ENCODE measurements at regions not wholly inside any gene's neighbourhood (a gene's known extent, or its start where the extent isn't known, plus 50 kb on each side); places are given as distances from the start of the nearest gene placed in this dataset.

DNA sequence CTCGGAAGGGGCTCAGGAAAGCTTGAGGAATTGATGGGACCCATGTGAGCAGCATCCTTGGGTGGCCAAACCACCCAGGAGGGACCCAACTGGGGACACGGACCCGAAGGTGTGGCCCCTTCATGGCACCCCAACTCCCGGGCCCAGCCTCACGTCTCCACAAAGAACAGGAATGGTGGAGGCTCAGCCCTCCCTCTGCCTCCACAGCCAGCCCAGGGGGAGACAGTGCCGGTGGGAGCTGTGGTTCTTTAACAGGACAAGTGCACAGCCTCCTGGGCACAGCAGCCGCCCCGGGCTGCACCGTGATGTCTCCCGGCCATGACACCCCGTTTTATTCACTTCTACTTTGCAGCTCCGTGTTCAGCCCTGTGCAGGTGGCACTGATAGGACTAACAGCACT lies 587.2 kb downstream of the BRD1 start:
- no peak for DNase-seq

DNA sequence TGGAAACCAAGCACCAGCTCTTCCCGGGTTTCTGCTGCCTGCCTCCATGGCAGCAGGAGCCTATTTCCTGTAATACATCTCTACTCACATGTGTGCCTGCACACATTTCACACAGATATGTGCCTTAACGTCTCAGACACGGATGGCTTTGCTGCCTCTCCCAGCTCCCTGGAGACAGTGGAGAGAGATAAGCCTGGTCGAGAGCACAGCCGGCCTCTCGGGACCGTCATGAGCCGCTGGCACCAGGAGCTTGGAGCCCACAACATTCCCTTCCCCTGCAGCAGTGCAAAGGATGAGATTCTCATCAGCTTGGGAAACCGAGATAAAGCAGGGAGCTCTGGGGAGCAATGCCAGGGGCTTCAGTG lies 587.7 kb downstream of the BRD1 start:
- no peak for DNase-seq

DNA sequence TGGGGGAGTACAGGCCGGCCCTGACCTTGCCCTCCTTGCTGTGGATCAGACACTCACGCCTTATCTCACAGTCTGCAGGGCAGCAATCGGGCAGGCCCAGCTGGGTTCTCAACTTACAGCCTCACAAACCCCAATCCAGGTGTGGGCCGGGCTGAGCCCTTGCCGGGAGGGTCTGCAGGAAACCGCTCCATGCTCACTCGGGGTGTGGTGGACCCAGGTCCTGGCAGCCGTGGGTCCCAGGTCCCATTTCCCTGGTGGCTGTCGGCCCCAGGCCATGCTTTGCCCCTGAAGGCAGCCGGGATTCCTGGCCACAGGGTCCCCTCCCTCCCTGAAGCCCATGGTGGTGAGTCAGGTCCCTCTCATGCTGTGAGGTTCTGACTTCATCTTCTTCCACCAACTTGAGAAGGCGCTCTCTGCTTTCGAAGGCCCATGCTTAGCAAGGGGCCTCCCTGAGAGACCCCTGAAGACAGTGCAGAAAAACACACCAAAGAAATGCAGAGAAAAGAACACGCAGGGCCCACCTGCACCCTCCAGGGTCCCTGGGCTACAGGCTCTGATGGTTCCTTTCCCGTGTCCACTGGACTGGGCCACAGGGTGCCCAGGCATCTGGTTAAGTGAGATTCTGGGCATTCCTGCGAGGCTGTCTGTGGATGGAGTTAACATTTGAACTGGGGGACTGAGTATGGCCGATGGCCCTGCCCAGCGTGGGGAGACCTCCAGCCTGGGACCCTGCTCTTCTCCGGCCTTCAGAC lies 588.2 kb downstream of the BRD1 start:
- no peak for DNase-seq

DNA sequence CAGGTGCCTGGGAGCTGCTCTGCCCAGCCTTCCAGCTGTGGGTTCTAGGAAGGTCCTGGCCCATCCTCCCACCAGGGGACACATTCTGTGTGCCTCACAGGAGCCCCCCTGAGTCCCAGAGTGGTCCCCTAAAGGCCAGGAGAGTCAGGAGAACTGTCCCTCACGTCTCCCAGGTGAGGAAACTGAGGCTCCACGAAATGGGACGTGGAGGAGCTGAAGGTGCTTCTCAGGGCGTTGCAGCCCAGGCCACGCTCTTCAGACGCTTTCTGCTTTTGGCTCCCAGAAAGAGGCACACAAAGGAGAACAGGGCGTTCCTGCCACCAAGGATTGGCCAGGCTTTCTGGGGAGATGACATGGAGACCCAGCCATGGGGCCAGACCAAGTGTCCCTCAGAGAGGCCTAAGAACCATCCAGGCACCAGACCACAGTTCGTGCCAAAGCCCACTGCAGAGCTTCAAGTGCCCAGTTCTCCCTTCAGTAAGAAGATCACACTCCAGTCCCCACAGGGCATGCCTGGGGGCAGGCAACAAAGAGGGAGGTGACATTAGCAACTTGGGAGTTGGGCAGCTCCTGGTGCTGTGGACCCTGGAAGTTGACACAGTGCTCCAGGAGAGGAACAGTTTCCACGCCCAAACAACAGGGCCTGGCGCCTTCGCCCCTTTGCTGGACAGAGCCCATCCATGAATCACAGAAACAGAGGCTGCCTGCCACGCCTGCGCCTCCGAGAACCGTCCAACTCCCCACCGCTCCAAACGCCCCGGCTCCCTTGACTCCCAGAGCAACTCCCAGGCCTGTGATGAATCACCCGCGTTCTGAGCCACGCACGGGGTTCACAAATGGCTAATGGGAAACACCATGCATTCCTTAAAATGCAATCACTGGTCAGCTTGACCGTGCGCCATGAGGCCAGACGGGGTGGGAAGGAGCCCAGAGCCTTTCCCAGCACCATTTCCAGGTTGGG lies 589.2 kb downstream of the BRD1 start:
- DNase-seq: no peak

DNA sequence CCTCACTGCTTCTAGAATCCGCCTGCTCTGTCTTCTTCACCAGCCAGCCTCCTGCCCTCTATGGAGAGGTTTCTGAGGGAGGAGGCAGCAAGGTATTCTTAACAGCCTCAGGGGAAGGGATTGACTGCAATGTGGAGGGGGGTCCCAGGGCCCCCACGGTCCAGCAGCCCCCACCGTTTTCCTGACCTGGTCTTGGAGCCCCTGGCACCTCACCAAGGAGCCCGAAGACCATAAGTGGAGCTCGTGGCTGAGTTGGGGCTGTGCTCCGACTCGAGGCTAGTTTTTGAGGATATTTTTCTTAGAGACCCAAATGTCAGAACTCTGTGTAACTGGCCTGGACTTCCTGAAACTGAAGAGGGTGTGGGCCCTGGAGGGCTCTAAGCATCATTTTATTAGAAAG lies 590.0 kb downstream of the BRD1 start:
- no peak for DNase-seq

DNA sequence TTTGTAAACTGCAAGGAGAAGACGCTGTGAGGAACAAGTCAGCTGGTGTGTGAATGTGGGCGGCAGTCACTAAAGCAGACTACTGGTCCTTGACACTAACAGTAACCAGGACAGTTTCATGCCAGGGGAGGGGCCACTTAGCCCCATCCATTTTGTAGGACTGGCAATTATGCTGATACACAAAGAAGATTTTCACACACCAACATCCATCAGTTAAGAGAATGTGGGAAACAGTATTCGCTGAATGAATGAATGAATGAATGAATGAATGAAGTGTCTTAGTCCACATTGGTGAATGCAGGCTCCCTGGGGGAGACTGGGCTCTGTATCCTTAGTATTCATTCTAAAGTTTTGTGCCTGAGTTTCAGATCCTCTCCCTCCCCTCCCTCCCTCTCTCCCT lies 590.4 kb downstream of the BRD1 start:
- DNase-seq: no peak

DNA sequence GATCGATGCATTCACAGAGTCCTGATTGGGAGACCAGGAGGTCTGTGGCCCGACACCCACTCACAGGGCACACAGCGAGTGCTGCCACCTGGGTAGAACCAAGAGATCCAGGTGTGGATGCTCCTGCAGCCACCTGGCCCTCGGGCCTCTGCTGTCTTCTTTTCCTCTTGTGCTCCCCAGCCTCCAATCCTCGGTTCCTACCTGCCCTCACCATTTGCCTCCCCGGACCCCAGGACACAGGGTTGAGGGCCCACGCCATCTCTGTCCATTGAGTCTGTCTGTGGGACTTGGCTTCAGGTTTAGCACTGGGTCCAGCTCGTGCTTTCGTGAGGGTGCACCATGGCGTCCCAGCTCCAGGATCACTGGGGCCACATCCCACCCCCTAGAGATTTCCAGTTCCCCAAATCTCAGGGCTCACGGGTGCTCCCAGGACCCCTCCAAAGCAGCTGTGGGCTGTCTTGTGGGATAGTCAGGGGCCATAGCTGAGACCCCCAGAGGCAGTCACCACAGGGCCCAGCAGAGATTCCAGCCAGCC lies 591.1 kb downstream of the BRD1 start:
- no peak for DNase-seq

DNA sequence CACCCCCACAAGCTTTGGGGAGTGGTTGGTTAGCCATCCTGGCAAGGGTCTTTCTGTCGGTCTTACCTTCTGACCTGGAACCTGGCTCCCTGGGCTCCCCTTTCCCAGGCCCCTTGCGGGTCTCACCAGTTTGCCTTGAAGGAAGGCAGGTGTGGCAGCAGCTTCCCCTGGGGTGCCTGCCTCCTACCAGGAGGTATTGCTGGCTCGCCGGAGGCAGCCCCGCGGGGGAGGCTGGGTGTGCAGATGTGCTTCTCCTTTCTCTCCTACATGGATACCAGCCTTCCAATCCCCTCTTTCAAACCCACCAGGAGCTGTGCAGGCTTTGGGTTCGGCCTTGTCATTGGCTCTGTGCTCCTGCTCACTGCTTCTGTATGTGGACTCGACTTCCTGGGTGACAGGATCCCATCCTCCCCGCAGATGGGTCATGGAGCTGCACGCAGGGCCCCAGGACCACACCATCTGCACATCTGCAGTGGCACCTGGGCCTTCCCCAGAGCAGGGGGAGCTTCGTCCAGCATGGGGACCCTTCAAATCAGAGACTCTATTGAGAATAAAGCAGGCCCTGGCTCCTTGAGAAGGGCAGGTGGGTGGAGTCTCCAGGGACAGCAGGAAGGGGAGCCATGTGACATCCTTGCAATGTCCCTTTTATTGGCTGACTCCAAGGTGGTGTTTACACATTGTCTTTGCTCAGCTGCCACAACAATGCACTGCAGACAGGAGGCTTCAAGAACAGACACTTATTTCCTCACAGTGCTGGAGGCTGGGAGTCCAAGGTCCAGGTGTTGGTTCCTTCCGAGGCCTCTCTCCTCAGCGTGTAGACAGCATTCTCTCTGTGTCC lies 592.0 kb downstream of the BRD1 start:
- no peak for DNase-seq

DNA sequence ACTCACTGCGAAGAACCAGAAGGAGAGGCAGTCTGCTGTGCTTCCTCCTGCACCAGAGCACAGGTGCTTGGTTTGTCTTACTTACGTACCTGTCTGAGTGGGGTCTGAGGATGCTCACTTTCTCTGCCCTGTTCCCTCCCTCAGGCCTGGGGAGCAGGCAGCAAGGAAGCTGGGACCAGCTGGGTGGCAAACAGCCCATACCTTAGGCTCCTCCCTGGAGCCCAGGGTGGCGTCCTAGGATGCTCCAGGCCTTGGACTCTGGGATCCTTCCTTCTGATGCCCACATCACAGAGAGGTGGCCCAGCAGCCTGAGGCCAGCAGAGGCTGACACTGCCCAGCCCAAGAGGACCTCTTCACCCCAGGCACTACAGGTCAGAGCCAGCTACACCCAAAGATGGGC lies 593.2 kb downstream of the BRD1 start:
- DNase-seq: no peak

DNA sequence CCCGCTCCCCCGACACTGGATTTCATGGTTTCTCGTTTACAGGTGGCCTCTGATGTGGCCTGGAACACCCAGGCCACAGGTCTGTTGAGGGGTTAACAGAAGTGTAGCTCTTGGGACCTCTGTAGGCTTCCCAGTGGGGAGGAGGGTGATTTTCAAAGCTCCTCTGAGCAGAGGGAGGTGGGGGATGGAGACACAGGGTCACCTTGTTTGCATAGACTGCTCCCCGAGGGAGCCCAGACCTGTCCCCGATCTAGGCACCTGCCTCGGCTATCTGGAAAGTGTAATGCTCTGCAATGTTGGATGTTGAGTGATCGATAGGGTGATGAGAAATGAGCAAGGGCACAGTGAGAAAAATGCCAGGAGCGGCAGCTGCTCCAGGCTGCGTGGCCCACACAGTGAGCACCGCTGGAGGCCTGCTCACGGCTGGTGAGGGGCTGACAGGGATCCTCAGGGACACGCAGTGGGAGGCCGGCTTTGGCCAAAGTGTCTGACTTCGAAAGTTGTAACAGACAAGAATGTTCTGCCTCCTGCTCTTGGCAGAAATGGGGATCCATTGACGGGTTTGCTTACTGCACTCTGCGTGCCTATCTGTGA lies 594.1 kb downstream of the BRD1 start:
- DNase-seq: no peak

DNA sequence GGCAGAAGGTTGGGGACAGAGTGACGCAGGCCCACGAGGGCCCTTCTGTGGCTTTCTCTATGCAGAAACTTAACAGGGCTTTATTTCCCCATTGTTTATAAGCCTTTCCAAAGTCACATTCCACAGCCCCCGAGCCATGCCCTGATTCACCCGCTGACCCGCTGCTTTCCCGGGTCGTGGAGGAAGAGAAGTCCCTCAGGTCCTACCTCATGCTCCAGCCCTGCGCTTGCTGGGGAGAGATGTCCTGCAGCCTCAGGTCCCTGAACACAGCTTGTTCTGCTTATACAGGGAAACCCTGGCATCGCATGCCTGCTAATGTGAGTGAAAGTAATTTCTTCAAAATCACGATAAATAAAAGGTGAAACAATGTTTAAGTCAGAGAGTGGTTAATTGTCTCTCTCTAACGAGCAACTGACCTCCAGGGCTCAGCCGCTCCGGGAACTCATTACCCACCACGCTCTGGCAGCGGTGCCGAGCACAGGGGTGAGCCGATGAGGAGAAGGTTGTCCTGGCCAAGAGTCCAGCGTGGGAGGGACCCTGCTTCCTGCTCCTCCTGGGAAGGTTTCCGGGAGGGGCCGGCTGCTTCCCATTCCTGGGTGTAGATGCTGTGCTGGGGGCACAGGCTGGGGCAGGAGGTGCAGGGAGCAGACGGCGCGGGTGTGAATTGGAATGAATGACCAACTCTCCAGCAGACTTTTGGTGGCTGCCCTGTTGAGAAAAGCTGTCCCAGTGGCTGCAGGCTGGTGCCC lies 595.2 kb downstream of the BRD1 start:
- DNase-seq: no peak

DNA sequence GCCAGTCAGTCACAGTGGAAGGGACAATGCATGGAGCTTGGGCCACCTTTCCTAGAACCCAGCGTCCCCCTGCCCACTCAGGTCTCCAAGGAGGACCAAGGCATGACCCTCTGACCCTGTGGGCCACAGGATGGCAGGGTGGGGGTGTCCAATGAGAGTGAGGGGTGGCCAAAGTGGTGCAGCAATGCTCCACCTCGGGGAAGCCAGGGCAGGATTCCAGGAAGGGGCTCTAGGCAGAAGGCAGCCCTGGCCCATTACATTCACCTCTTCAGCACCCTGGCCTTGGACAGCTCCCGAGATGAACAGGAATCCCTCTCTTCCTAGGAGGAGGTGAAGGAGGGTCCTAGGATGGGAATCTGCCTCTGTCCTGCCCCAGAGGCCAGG lies 597.5 kb downstream of the BRD1 start:
- DNase-seq: no peak

DNA sequence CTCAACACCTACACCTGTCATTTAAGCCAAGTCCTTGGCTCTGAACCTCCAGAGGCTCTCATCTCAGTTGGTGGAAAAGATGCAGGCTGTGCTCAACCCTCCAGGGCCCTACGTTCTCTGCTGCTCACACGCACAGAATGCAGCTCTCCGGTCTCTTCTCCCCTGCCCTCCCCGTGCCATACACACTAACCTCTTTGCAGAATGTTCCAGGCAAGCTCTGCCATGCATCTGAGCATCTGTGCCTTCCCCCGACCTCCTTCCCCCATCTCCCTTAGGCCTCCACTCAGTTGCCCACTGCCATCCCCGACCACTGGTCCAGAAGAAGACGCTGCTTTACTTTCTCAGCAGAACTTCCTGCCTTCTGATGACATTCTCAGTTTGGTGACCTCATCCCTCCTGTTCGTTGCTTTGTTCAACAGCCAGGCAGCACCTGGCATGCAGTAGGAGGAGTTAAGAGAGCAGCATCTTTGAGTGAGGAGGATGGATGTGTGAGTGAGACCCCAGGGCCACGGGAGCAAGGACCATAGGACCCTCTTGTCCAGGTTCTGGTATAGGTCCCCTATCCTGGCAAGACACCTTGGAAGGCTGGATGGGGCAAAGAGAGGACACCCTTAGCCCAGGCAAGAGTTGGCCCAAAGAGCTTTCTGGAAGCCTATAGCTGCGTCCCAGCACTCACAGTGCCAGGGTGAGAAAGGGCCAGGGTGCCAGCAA lies 598.0 kb downstream of the BRD1 start:
- no peak for DNase-seq

DNA sequence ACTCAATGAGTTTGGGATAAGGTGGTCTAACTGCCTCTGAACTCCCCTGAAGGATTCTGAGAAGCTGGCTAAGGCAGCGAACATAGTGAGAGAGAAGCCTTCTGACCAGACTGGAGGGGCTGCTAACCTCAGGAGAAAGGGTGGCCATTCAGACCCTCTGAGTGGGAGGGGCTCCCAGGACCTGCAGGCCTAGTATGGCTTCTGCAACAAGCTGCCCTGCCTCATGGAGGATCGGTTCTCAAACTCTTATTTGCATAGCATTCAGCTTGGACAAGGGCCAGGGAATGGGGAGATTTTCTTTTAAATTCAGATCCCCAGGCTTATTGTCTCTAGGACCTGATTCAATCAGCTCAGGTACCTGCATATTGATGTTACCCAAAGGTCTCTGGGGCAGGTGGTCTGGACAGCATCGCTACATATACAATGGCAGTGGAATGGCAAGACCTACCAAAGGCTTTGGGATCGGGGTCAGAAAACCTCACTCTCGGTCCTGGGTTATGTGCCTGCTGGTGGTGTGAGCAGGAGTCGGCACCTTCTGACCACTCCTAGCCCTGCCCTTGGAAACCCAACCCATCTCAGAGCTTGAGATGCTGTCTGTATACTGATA lies 599.1 kb downstream of the BRD1 start:
- no peak for DNase-seq

DNA sequence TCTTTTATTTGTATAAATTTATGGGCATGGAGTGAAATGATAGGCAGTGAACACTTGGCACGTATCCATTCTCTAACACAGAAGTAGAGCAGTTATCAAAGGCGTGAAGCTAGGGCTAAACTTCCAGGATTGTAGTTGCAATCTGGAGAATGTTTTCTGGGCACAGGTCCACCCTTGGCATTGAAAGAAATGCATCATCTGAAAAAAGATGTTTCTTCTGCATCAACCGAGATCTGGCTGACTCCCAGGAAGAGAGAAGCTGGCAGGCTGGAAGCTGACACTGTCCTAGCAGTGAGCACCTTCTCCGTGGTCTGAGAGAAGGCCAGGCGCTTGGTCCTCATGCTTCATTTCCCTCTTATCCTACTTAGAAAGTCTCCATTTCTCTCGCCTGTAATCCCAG lies 600.0 kb downstream of the BRD1 start:
- DNase-seq: no peak

DNA sequence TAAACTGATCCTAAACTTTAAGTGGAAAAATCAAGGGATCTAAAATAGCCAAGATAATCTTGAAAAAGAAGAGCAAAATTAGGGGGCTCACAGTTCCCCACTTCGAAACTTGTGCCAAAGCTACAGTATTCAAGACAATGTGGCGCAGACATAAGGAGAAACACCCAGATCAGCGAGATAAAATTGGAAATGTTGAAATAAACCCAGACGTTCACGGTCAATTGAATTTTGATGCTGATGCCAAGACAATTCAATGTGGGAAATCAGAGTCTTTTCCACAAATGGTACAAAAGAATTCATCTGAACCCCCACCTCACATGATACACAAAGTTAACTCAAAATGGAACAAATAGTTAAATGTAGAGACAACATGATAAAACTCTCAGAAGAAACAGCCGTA lies 601.6 kb downstream of the BRD1 start:
- DNase-seq: no peak

DNA sequence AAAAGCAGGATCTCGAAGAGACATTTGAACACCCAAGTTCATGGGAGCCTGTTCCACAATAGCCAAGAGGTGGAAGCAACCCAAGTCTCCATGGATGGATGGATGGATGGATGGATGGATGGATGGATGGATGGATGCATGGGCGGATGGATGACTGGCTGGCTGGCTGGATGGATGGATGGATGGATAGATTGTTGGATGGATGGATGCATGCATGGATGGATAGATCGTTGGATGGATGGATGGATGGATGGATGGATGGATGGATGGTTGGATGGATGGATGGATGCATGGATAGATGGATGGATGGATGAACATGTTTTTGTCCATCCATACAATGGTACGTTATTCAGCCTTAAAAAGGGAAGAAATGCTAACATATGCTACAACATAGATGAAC lies 603.4 kb downstream of the BRD1 start:
- no peak for DNase-seq

DNA sequence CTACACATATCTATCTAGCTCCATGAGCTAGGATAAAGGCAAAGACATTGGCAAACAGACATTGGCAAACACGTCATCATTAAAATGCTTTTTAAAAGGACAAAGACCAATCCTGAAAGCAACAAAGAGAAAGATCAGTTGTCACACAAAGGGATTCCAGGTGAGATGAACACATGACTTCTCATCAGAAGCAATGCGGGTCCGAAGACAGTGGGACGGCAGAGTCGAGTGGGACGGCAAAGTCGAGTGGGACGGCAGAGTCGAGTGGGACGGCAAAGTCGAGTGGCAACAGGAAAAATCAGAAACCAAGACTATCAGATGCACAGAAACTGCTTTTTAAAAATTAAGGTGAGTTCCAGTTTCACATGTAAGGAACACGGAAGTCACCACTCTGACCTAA lies 609.5 kb downstream of the BRD1 start:
- no peak for DNase-seq

DNA sequence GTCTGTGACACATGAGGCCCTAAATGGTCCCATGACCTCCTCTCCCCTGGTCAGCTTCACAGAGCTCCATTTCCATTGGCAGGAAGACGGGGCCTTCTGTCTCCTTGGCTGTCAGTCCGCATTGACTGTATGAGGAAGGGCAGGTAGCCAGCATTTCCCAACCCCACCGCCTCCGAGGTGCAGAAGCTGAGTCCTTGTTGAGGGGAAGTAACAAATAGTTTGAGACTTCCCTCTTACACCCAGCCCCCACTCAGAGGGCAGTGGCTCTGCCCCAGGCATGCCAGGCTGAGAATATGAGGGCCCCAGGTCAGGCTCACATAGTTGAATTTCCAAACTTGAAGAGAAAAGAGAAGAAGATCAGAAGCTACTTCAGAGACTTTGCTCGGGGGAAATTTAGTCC lies 611.1 kb downstream of the BRD1 start:
- no peak for DNase-seq

DNA sequence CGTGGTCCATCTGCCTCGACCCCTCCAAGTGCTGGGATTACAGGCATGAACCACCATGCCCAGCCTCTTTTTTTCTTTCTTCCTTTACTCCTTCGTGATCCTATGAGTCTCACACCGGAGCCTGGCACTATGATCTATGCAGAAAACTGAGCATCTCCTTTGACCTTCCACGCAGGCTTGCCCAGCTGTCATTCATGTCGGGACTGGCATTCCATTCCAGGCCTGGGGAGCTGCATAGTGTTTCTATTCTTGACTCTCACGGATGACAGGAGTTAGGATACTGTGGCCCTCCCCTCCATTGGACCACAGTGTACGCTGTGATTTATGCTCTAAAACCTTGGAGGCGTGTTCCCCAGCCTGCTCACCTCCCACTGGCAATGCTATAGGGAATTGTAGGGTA lies 611.8 kb downstream of the BRD1 start:
- DNase-seq: no peak

DNA sequence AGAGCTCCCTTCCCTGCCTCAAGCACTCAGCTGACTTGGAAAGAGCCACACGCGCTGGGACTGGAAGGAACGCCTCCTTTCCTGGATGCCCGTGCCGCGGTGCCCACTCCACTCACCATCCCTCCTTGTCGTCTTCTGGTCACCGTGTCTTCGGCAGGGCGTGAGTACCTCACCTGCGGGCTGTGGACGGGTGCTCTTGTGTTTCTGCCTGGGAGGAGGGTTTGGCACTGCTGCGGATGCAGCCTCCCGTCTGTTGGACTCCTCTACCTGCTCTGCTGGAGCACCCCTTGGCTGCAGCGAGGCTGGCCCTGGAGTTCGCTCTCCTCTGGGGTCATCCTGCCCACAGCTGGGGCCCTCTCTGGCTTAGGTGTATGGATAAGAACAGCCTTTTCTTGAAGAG lies 612.7 kb downstream of the BRD1 start:
- DNase-seq: no peak
